ENCODE measurements at regions not wholly inside any gene's neighbourhood (a gene's known extent, or its start where the extent isn't known, plus 50 kb on each side); places are given as distances from the start of the nearest gene placed in this dataset.

DNA sequence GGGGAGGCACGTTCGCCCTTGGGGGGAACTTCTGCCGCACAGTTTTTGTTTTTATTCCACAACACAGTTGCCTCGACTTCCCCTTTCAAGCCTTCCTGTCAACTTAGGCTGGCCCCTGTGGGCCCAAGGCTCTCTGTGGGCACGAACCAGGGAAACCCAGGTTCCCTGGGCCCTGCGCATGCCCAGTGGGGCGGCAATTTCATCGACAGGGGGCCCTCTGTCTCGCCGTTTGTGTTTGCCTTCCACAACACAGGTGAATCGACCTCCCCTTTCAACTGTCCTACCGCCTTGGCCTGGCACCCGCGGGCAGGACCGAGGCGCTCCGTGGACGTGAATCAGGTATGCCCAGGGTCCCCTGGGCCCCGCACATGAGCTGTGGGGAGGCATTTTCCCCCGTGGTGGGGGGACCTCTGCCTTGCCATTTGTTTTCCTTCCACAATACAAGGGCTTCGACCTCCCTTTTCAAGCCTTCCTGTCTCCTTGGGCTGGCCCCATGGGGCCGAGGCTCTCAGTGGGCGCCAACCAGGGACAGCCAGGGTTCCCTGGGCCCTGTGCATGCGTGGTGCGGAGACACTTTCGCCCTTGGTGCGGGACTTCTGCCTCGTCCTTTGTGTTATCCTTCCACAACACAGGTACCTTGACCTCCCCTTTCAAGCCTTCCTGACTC is 354.0 kb downstream of the ALG10 start (continued):
- TF ChIP-seq, protein P1, sequence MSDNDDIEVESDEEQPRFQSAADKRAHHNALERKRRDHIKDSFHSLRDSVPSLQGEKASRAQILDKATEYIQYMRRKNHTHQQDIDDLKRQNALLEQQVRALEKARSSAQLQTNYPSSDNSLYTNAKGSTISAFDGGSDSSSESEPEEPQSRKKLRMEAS (IDR thresholded peaks at IDR 0.05): no peak
- TF ChIP-seq, protein P2, sequence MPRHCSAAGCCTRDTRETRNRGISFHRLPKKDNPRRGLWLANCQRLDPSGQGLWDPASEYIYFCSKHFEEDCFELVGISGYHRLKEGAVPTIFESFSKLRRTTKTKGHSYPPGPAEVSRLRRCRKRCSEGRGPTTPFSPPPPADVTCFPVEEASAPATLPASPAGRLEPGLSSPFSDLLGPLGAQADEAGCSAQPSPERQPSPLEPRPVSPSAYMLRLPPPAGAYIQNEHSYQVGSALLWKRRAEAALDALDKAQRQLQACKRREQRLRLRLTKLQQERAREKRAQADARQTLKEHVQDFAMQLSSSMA (CRISPR knock-in tag; IDR thresholded peaks at IDR 0.05): no peak
- TF ChIP-seq MAFF (IDR thresholded peaks at IDR 0.05; ENCODE audit: low read depth, low read length) (no peak), ZSCAN9 (CRISPR knock-in tag; IDR thresholded peaks at IDR 0.05; ENCODE audit: borderline replicate concordance) (no peak), CREM (IDR thresholded peaks at IDR 0.05) (no peak), CREM (CRISPR knock-in tag; IDR thresholded peaks at IDR 0.05) (no peak)

DNA sequence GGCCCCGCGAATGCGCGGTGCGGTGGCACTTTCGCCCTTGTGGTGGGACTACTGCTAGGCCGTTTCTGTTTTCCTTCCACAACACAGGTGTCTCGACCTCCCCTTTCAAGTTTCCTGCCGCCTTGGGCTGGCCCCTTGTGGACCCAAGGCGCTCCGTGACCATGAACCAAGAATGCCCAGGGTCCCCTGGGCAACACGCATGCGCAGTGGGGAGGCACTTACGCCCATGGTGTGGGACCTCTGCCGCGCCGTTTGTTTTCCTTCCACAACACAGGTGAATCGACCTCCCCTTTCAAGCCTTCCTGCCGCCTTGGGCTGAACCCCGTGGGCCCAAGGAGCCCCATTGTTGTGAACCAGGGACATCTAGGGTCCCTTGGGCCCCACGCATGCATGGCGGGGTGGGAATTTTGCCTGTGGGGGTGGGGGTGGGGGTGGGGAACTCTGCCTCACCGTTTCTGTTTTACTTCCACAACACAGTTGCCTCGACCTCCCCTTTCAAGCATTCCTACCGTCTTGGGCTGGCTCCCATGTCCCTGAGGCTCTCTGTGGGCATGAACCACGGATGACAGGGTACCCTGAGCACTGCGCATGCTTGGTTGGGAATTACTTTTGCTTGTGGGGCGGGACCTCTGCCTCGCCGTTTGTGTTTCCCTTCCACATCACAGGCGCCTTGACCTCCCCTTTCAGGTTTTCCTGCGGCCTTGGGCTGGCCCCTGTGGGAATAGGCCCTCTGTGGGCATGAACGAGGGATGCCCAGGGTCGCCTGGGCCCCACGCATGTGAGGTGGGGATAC is 355.1 kb downstream of the ALG10 start:
- Histone ChIP-seq H3K4me1 (ENCODE audit: insufficient read depth, low read length) (no peaks in the 10 kb centered on the region), H4K20me1 (ENCODE audit: insufficient read depth, low read length) (no peaks in the 10 kb centered on the region), H3K9me3 (ENCODE audit: low read length) (no peaks in the 10 kb centered on the region), H3K27me3 (ENCODE audit: control insufficient read depth in 1 of 2, insufficient read depth in 2 of 2, low read length in 2 of 2) (peaks cover 4 to 11% of the 10 kb centered on the region in 2 experiments; a peak in 4 of 5 replicates), H3K79me2 (ENCODE audit: insufficient read depth, low read length) (no peaks in the 10 kb centered on the region), H3K4me3 (replicated peaks in 1 of 3; ENCODE audit: insufficient read depth in 1 of 3, low read depth in 2 of 3, low read length in 3 of 3) (peak overlapping the region in 1 of 3 experiments; percentile 23; a peak in 1 of 6 replicates), H2AFZ (ENCODE audit: low read length) (no peak overlapping the region), H3K27ac (ENCODE audit: extremely low read length, insufficient read depth, low read length) (no peak overlapping the region), H3K36me3 (replicated peaks in 1 of 2; ENCODE audit: control insufficient read depth in 1 of 2, insufficient read depth in 2 of 2, low read length in 2 of 2) (no peaks in the 10 kb centered on the region), H3K4me2 (ENCODE audit: low read depth, low read length) (peak overlapping the region; percentile 7; the same call in 1 of the 2 replicates), H3K9ac (ENCODE audit: insufficient read depth, low read depth, low read length) (no peak overlapping the region)
- ATAC-seq: no peak
- intact Hi-C loops (cut with micrococcal nuclease; ENCODE audit: unreplicated experiment): no loop called here
- no TSS peak for BruUV-seq (replicated peaks)
- in situ Hi-C loops (cut with HindIII; ENCODE audit: extremely low pct_ligation_motif_present, low pct_unique_long_range_greater_than_20kb): no loop called here
- TF ChIP-seq, protein P3, sequence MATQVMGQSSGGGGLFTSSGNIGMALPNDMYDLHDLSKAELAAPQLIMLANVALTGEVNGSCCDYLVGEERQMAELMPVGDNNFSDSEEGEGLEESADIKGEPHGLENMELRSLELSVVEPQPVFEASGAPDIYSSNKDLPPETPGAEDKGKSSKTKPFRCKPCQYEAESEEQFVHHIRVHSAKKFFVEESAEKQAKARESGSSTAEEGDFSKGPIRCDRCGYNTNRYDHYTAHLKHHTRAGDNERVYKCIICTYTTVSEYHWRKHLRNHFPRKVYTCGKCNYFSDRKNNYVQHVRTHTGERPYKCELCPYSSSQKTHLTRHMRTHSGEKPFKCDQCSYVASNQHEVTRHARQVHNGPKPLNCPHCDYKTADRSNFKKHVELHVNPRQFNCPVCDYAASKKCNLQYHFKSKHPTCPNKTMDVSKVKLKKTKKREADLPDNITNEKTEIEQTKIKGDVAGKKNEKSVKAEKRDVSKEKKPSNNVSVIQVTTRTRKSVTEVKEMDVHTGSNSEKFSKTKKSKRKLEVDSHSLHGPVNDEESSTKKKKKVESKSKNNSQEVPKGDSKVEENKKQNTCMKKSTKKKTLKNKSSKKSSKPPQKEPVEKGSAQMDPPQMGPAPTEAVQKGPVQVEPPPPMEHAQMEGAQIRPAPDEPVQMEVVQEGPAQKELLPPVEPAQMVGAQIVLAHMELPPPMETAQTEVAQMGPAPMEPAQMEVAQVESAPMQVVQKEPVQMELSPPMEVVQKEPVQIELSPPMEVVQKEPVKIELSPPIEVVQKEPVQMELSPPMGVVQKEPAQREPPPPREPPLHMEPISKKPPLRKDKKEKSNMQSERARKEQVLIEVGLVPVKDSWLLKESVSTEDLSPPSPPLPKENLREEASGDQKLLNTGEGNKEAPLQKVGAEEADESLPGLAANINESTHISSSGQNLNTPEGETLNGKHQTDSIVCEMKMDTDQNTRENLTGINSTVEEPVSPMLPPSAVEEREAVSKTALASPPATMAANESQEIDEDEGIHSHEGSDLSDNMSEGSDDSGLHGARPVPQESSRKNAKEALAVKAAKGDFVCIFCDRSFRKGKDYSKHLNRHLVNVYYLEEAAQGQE (IDR thresholded peaks at IDR 0.05; ENCODE audit: borderline replicate concordance in 1 of 2, low read depth in 1 of 2, low read length in 2 of 2): no peak
- 25% methylated on average over 19 of the region's 35 CpGs for WGBS (ENCODE audit: low lambda C conversion rate)
- FAIRE-seq: no peak
- DNase-seq (ENCODE audit: low spot score): no peak
- CTCF ChIA-PET (ENCODE audit: low intra/inter-chr PET ratio, low total read pairs): no interaction called here
- POLR2A ChIA-PET: no interaction called here

Data from HepG2 (cell line).